ENCODE measurements at regions not wholly inside any gene's neighbourhood (a gene's known extent, or its start where the extent isn't known, plus 50 kb on each side); places are given as distances from the start of the nearest gene placed in this dataset.
A peak's percentile ranks its signal among the peaks of the same experiment; 100 is the strongest.

DNA sequence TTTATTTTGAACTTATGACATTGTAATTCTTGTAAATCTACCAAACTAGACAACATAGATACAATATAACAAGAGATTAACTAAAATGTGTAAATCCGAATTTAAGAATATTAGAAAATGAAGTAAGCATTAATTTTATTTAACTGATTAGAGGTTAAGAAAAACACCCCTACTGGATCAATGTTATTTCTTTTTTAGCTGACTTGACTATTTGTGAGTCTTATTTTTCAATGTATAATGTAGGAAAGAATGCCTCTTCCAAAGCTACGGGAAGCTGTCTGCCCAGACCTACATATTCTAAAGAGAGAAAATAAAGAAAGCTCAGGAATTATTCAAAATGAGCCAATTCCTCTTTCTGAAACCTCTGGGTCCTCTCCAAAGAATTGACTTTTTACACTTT, 490.8 kb upstream of the CDH7 start:
- no peak overlapping the region for H3K4me2 ChIP-seq
- no peaks in the 10 kb centered on the region for H3K4me1 ChIP-seq
- no peak overlapping the region for H3K27ac ChIP-seq
- no peak overlapping the region for H3K4me3 ChIP-seq
- WGBS (ENCODE audit: missing lambda C conversion rate): 20% methylated on average over 2 of the region's 2 CpGs
- ATAC-seq (no peak), FAIRE-seq (no peak), DNase-seq (ENCODE audit: low read depth in 1 of 2, low spot score in 1 of 2) (no peak)
- TF ChIP-seq MAFK (IDR thresholded peaks at IDR 0.05; ENCODE audit: partially characterized antibody) (peak; percentile 60), JUN (IDR thresholded peaks at IDR 0.05) (no peak)
- ChIA-PET POLR2A (no interaction called here), CTCF (no interaction called here)
- no peaks in the 10 kb centered on the region for H3K9me3 ChIP-seq

DNA sequence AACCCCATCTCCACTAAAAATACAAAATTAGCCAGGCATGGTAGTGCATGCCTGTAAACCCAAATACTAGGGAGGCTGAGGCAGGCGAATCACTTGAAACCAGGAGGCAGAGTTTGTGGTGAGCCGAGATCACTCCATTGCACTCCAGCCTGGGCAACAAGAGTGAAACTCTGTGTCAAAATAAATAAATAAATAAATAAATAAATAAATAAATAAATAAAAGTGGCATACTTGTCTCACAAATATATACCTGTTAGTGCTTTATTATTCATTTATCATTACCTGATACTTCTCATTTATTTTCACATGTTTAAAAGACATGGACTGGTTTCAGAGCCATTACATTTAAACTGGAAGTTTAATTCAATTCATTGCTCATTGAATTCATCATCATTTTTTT, 491.4 kb upstream of the CDH7 start:
- POLR2A ChIA-PET: no interaction called here
- DNase-seq (ENCODE audit: low read depth in 1 of 2, low spot score in 1 of 2) (no peak), ATAC-seq (no peak), FAIRE-seq (no peak)
- Histone ChIP-seq H3K4me1 (no peaks in the 10 kb centered on the region), H3K9me3 (no peaks in the 10 kb centered on the region), H3K27ac (no peak overlapping the region), H3K4me2 (no peak overlapping the region), H3K4me3 (no peak overlapping the region)
- TF ChIP-seq SREBF2 (IDR thresholded peaks at IDR 0.05) (no peak), ZC3H11A (IDR thresholded peaks at IDR 0.05) (peak; percentile 71)
- CTCF ChIA-PET: no interaction called here
- WGBS (ENCODE audit: missing lambda C conversion rate): 5% methylated on average over 2 of the region's 2 CpGs

DNA sequence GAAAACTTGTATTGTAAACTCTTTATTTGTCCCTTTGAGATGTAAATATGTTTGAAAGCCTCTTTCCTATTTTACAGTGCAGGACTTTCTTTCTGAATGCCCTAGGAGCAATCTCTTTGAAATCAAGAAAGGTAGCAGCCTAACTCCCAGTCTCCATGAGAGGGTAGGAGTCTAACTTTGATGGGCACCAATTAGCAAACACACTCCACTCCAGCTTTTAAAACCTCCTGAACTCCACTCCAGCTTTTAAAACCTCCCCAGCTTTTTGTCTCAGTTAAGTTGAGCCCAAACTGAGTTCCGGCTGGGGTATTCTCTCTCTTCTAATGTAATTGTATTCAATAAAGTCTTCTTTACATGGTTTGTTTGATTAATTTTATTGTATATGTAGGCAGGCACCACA, 493.7 kb upstream of the CDH7 start:
- ChIA-PET CTCF (no interaction called here), POLR2A (no interaction called here)
- Histone ChIP-seq H3K9me3 (no peaks in the 10 kb centered on the region), H3K27ac (no peak overlapping the region), H3K4me1 (no peaks in the 10 kb centered on the region), H3K4me3 (no peak overlapping the region), H3K4me2 (no peak overlapping the region)
- TF ChIP-seq HEYL (CRISPR knock-in tag; IDR thresholded peaks at IDR 0.05) (no peak), HDAC2 (IDR thresholded peaks at IDR 0.05) (no peak), CHD2 (IDR thresholded peaks at IDR 0.05; ENCODE audit: low read length, partially characterized antibody) (no peak), EP300 (IDR thresholded peaks at IDR 0.05) (no peak), CEBPB (IDR thresholded peaks at IDR 0.05) (no peak), MAZ (IDR thresholded peaks at IDR 0.05; ENCODE audit: borderline replicate concordance, low read depth, low read length) (no peak), POLR2AphosphoS2 (conservative IDR thresholded peaks at IDR 0.05; ENCODE audit: low read length) (no peak), JUN (IDR thresholded peaks at IDR 0.05) (no peak), JUNB (IDR thresholded peaks at IDR 0.05) (no peak), RAD21 (conservative IDR thresholded peaks at IDR 0.05 in 1 of 2, IDR thresholded peaks at IDR 0.05 in 1 of 2) (no peak), EHF (CRISPR knock-in tag; IDR thresholded peaks at IDR 0.05) (no peak)
- TF ChIP-seq, protein P1, sequence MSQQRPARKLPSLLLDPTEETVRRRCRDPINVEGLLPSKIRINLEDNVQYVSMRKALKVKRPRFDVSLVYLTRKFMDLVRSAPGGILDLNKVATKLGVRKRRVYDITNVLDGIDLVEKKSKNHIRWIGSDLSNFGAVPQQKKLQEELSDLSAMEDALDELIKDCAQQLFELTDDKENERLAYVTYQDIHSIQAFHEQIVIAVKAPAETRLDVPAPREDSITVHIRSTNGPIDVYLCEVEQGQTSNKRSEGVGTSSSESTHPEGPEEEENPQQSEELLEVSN (IDR thresholded peaks at IDR 0.05; ENCODE audit: borderline replicate concordance, low read depth): no peak
- ATAC-seq (no peak), DNase-seq (ENCODE audit: low read depth in 1 of 2, low spot score in 1 of 2) (no peak), FAIRE-seq (no peak)
- 13% methylated on average over 1 of the region's 1 CpG for WGBS (ENCODE audit: missing lambda C conversion rate)

DNA sequence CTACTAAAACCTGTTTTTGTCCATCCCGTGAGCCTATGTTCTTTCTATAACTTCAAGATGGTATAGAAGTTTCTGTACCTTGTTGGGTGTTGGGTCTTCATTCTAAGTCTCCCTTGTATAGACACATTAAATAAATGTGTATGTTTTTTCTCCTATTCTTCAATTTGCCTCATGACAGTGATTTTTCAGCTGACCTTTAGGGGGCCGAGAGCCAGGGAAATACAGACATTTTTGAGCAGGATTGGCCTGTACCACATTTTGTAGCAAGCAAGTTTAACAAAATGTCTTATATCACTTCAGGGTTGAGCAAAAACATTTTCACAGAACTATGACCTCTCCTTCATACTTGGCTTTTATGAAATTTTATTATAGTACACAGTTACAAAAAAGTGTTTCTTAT, 495.4 kb upstream of the CDH7 start:
- TF ChIP-seq MAZ (IDR thresholded peaks at IDR 0.05; ENCODE audit: borderline replicate concordance, low read depth, low read length) (no peak), CEBPB (IDR thresholded peaks at IDR 0.05) (no peak), ESRRA (IDR thresholded peaks at IDR 0.05; ENCODE audit: borderline replicate concordance, low read length) (no peak), POLR2A (IDR thresholded peaks at IDR 0.05; ENCODE audit: low read length) (no peak), RARB (CRISPR knock-in tag; IDR thresholded peaks at IDR 0.05) (no peak), ZNF302 (CRISPR knock-in tag; IDR thresholded peaks at IDR 0.05) (no peak)
- ChIA-PET POLR2A (no interaction called here), CTCF (no interaction called here)
- WGBS (ENCODE audit: missing lambda C conversion rate): 17% methylated on average over 2 of the region's 2 CpGs
- no peaks in the 10 kb centered on the region for H3K9me3 ChIP-seq
- no peaks in the 10 kb centered on the region for H3K4me1 ChIP-seq
- DNase-seq (ENCODE audit: low read depth in 1 of 2, low spot score in 1 of 2) (no peak), ATAC-seq (no peak), FAIRE-seq (no peak)
- H3K4me3 ChIP-seq: no peak overlapping the region
- H3K27ac ChIP-seq: no peak overlapping the region
- no peak overlapping the region for H3K4me2 ChIP-seq

DNA sequence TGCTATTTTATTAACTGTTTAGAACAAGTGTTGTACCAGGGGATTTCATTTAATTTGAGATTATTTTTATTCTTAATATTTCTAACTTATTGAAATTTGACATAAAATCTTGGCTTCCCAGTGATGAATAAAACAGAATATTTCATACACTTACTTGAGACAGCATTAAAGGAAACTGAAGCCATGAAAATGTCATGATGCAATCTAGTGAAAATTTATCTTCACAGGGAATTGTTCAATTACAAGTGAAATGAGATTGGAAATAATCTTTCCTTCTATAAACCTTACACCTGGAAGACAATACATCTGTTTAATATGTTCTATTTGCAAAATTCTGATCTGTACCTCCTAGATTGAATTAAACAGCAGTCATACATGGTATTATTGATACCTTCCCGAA, 511.0 kb upstream of the CDH7 start:
- Histone ChIP-seq H3K4me3 (no peak overlapping the region), H3K9me3 (no peaks in the 10 kb centered on the region), H3K4me2 (no peak overlapping the region), H3K27ac (no peak overlapping the region), H3K4me1 (no peaks in the 10 kb centered on the region)
- POLR2A ChIA-PET: no interaction called here
- WGBS (ENCODE audit: missing lambda C conversion rate): 6% methylated on average over 1 of the region's 1 CpG
- TF ChIP-seq NPAS2 (CRISPR knock-in tag; IDR thresholded peaks at IDR 0.05; ENCODE audit: borderline replicate concordance): no peak
- TF ChIP-seq NFE2L2 (conservative IDR thresholded peaks at IDR 0.05; ENCODE audit: low read length): no peak
- no peak for TF ChIP-seq MAZ (IDR thresholded peaks at IDR 0.05; ENCODE audit: borderline replicate concordance, low read depth, low read length)
- TF ChIP-seq HOXB13 (CRISPR knock-in tag; IDR thresholded peaks at IDR 0.05; ENCODE audit: low read depth): no peak
- TF ChIP-seq, protein P2, sequence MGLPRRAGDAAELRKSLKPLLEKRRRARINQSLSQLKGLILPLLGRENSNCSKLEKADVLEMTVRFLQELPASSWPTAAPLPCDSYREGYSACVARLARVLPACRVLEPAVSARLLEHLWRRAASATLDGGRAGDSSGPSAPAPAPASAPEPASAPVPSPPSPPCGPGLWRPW (IDR thresholded peaks at IDR 0.05): no peak
- TF ChIP-seq, protein P1 (IDR thresholded peaks at IDR 0.05; ENCODE audit: borderline replicate concordance, low read depth): no peak
- TF ChIP-seq RARB (CRISPR knock-in tag; IDR thresholded peaks at IDR 0.05): no peak
- TF ChIP-seq ZNF302 (CRISPR knock-in tag; IDR thresholded peaks at IDR 0.05): no peak
- no peak for TF ChIP-seq FOSB (CRISPR knock-in tag; IDR thresholded peaks at IDR 0.05)
- no peak for TF ChIP-seq ZSCAN20 (CRISPR knock-in tag; IDR thresholded peaks at IDR 0.05)
- no peak for ATAC-seq
- CTCF ChIA-PET: no interaction called here
- no peak for DNase-seq (ENCODE audit: low read depth in 1 of 2, low spot score in 1 of 2)
- FAIRE-seq: no peak
